ENCODE measurements at regions not wholly inside any gene's neighbourhood (a gene's known extent, or its start where the extent isn't known, plus 50 kb on each side); places are given as distances from the start of the nearest gene placed in this dataset.
A peak's percentile ranks its signal among the peaks of the same experiment; 100 is the strongest.

GRCh38 chr16:31706925-31707324 lies 166.7 kb upstream of the ZNF267 start:
- Mint-ChIP-seq H3K27ac (no peak overlapping the region), H3K4me1 (peaks cover 11 to 30% of the 10 kb centered on the region in 2 donors), H3K27me3 (ENCODE audit: low read depth in 3 of 3) (peaks cover 0 to 2% (median 1%) of the 10 kb centered on the region in 3 donors), H3K36me3 (peaks cover 3 to 17% (median 6%) of the 10 kb centered on the region in 3 donors), H3K4me3 (no peak overlapping the region), H3K9me3 (no peaks in the 10 kb centered on the region)
- no peak for DNase-seq

- no peak for DNase-seq
- Mint-ChIP-seq H3K4me3 (no peak overlapping the region), H3K27ac (peak overlapping the region in 1 of 6 donors; percentile 66), H3K27me3 (ENCODE audit: low read depth in 3 of 3) (peaks cover under 1 to 2% (median under 1%) of the 10 kb centered on the region in 3 donors), H3K36me3 (peaks cover 0 to 17% (median 3%) of the 10 kb centered on the region in 3 donors), H3K9me3 (no peaks in the 10 kb centered on the region), H3K4me1 (peaks cover 10 to 29% of the 10 kb centered on the region in 2 donors)
Observed at GRCh38 chr16:31707743-31708335, 165.8 kb upstream of the ZNF267 start.

GRCh38 chr16:31708348-31708747 lies 165.3 kb upstream of the ZNF267 start:
- H3K4me1 Mint-ChIP-seq = peaks cover 15 to 31% of the 10 kb centered on the region in 2 donors
- peak overlapping the region in 2 of 6 donors; percentile 35 to 66 for H3K27ac Mint-ChIP-seq
- H3K9me3 Mint-ChIP-seq = no peaks in the 10 kb centered on the region
- DNase-seq = no peak
- peaks cover 5 to 7% (median 5%) of the 10 kb centered on the region in 3 donors for H3K27me3 Mint-ChIP-seq (ENCODE audit: low read depth in 3 of 3)
- H3K36me3 Mint-ChIP-seq = peaks cover 0 to 14% (median 3%) of the 10 kb centered on the region in 3 donors
- no peak overlapping the region for H3K4me3 Mint-ChIP-seq

GRCh38 chr16:31709181-31709580 lies 164.4 kb upstream of the ZNF267 start:
- no peak for DNase-seq
- Mint-ChIP-seq H3K27me3 (ENCODE audit: low read depth in 3 of 3) (peaks cover 5 to 7% (median 7%) of the 10 kb centered on the region in 3 donors), H3K36me3 (peaks cover 0 to 13% (median 3%) of the 10 kb centered on the region in 3 donors), H3K9me3 (no peaks in the 10 kb centered on the region), H3K4me1 (peaks cover 21 to 36% of the 10 kb centered on the region in 2 donors), H3K27ac (no peak overlapping the region), H3K4me3 (no peak overlapping the region)

GRCh38 chr16:31710134-31710533 lies 163.5 kb upstream of the ZNF267 start:
- Mint-ChIP-seq H3K4me1 (peaks cover 31 to 45% of the 10 kb centered on the region in 2 donors), H3K9me3 (no peaks in the 10 kb centered on the region), H3K27ac (peak overlapping the region in 2 of 6 donors; percentile 19 to 71), H3K27me3 (ENCODE audit: low read depth in 3 of 3) (peaks cover 5 to 11% (median 7%) of the 10 kb centered on the region in 3 donors), H3K4me3 (no peak overlapping the region), H3K36me3 (peaks cover 0 to 10% (median 3%) of the 10 kb centered on the region in 3 donors)
- DNase-seq = no peak

- DNase-seq = no peak
- Mint-ChIP-seq H3K27me3 (ENCODE audit: low read depth in 3 of 3) (peaks cover 5 to 12% (median 7%) of the 10 kb centered on the region in 3 donors), H3K36me3 (peaks cover 0 to 10% (median 3%) of the 10 kb centered on the region in 3 donors), H3K9me3 (no peaks in the 10 kb centered on the region), H3K27ac (no peak overlapping the region), H3K4me3 (no peak overlapping the region), H3K4me1 (peaks cover 38 to 53% of the 10 kb centered on the region in 2 donors)
Observed at GRCh38 chr16:31710880-31711279, 162.7 kb upstream of the ZNF267 start.

- peaks cover 0 to 10% (median 3%) of the 10 kb centered on the region in 3 donors for H3K36me3 Mint-ChIP-seq
- peaks cover 43 to 58% of the 10 kb centered on the region in 2 donors for H3K4me1 Mint-ChIP-seq
- H3K9me3 Mint-ChIP-seq = no peaks in the 10 kb centered on the region
- H3K27me3 Mint-ChIP-seq (ENCODE audit: low read depth in 3 of 3) = peaks cover 5 to 12% (median 7%) of the 10 kb centered on the region in 3 donors
- DNase-seq = no peak
- no peak overlapping the region for H3K27ac Mint-ChIP-seq
- H3K4me3 Mint-ChIP-seq = peak overlapping the region in 2 of 5 donors; percentile 55 to 100
Observed at GRCh38 chr16:31711344-31711845, 162.2 kb upstream of the ZNF267 start.

- H3K27ac Mint-ChIP-seq = peak overlapping the region in 4 of 6 donors; percentile 40 to 97 (median 60)
- no peak for DNase-seq
- H3K9me3 Mint-ChIP-seq = no peaks in the 10 kb centered on the region
- H3K4me1 Mint-ChIP-seq = peaks cover 50 to 63% of the 10 kb centered on the region in 2 donors
- peak overlapping the region; percentile 7 to 100 (median 55) for H3K4me3 Mint-ChIP-seq
- peaks cover 5 to 12% (median 7%) of the 10 kb centered on the region in 3 donors for H3K27me3 Mint-ChIP-seq (ENCODE audit: low read depth in 3 of 3)
- peaks cover 0 to 10% (median 3%) of the 10 kb centered on the region in 3 donors for H3K36me3 Mint-ChIP-seq
Observed at GRCh38 chr16:31712064-31712540, 161.5 kb upstream of the ZNF267 start.

GRCh38 chr16:31713071-31713944 lies 160.3 kb upstream of the ZNF267 start:
- Mint-ChIP-seq H3K27me3 (ENCODE audit: low read depth in 3 of 3) (peaks cover 5 to 14% (median 7%) of the 10 kb centered on the region in 3 donors), H3K27ac (peak overlapping the region; percentile 97 to 100 (median 100)), H3K9me3 (no peaks in the 10 kb centered on the region), H3K4me1 (peaks cover 62 to 67% of the 10 kb centered on the region in 2 donors), H3K4me3 (peak overlapping the region; percentile 100), H3K36me3 (peaks cover 0 to 4% (median 0%) of the 10 kb centered on the region in 3 donors)
- DNase-seq = peak; percentile 87 to 89 (median 89)

GRCh38 chr16:31713945-31714902 lies 159.4 kb upstream of the ZNF267 start:
- Mint-ChIP-seq H3K4me1 (peaks cover 71 to 72% of the 10 kb centered on the region in 2 donors), H3K4me3 (peak overlapping the region; percentile 100), H3K9me3 (no peaks in the 10 kb centered on the region), H3K27ac (peak overlapping the region; percentile 84 to 100 (median 94)), H3K36me3 (peaks cover 0 to 4% (median 0%) of the 10 kb centered on the region in 3 donors), H3K27me3 (ENCODE audit: low read depth in 3 of 3) (peaks cover 5 to 14% (median 7%) of the 10 kb centered on the region in 3 donors)
- DNase-seq = peak in 2 of 3 donors; percentile 19 to 23

- H3K27me3 Mint-ChIP-seq (ENCODE audit: low read depth in 3 of 3) = peaks cover 5 to 14% (median 7%) of the 10 kb centered on the region in 3 donors
- no peaks in the 10 kb centered on the region for H3K36me3 Mint-ChIP-seq
- H3K9me3 Mint-ChIP-seq = no peaks in the 10 kb centered on the region
- H3K4me1 Mint-ChIP-seq = peaks cover 69 to 79% of the 10 kb centered on the region in 2 donors
- peak; percentile 33 to 47 (median 44) for DNase-seq
- H3K27ac Mint-ChIP-seq = peak overlapping the region; percentile 84 to 100 (median 94)
- peak overlapping the region; percentile 100 for H3K4me3 Mint-ChIP-seq
Observed at GRCh38 chr16:31714903-31715504, 158.6 kb upstream of the ZNF267 start.

- no peaks in the 10 kb centered on the region for H3K9me3 Mint-ChIP-seq
- peaks cover 70 to 88% of the 10 kb centered on the region in 2 donors for H3K4me1 Mint-ChIP-seq
- H3K4me3 Mint-ChIP-seq = peak overlapping the region in 4 of 5 donors; percentile 18 to 100 (median 64)
- H3K36me3 Mint-ChIP-seq = peaks cover 0 to 4% (median 0%) of the 10 kb centered on the region in 3 donors
- H3K27ac Mint-ChIP-seq = peak overlapping the region; percentile 75 to 99 (median 90)
- peaks cover 5 to 14% (median 7%) of the 10 kb centered on the region in 3 donors for H3K27me3 Mint-ChIP-seq (ENCODE audit: low read depth in 3 of 3)
- DNase-seq = no peak
Observed at GRCh38 chr16:31715915-31716314, 157.7 kb upstream of the ZNF267 start.
